Smooth muscle cell (in vitro differentiated cells): ENCODE measurements at regions not wholly inside any gene's neighbourhood (a gene's known extent, or its start where the extent isn't known, plus 50 kb on each side); places are given as distances from the start of the nearest gene placed in this dataset.

Source experiments
- DNase-seq: peaks from one replicate; lab custom pipeline; 2025; ENCODE audit not compliant: unreplicated experiment; lab: John Stamatoyannopoulos, UW
- H2AFZ ChIP-seq: fragments of 200-600 bp; sonication (generic); 2 replicates; pipeline ENCODE4 v1.6.0; 2016; ENCODE audit warnings: antibody characterized with exemption, low read depth, mild to moderate bottlenecking
- H3F3A ChIP-seq: fragments of 200-600 bp; sonication (generic); 2 replicates; pipeline ENCODE4 v1.6.0; 2017; ENCODE audit warnings: antibody characterized with exemption, low read depth
- H3K27ac ChIP-seq: fragments of 200-600 bp; sonication (generic); 2 replicates; pipeline ENCODE4 v1.5.1; 2016; ENCODE audit warnings: low read depth, mild to moderate bottlenecking
- H3K27me3 ChIP-seq: fragments of 200-600 bp; sonication (generic); 2 replicates; pipeline ENCODE4 v1.6.1; 2016; ENCODE audit warnings: low read depth, mild to moderate bottlenecking
- H3K36me3 ChIP-seq: fragments of 200-600 bp; sonication (generic); 2 replicates; pipeline ENCODE4 v1.5.1; 2016; ENCODE audit warnings: low read depth
- H3K4me1 ChIP-seq: fragments of 200-600 bp; sonication (generic); 2 replicates; pipeline ENCODE4 v1.5.1; 2016; ENCODE audit warnings: low read depth
- H3K4me2 ChIP-seq: fragments of 200-600 bp; sonication (generic); 2 replicates; pipeline ENCODE4 v1.6.0; 2016; ENCODE audit warnings: mild to moderate bottlenecking
- H3K4me3 ChIP-seq: fragments of 200-600 bp; sonication (generic); 2 replicates; pipeline ENCODE4 v1.5.1; 2016; ENCODE audit warnings: mild to moderate bottlenecking
- H3K79me2 ChIP-seq: fragments of 200-600 bp; sonication (generic); 2 replicates; pipeline ENCODE4 v1.6.0; 2016; ENCODE audit warnings: low read depth, mild to moderate bottlenecking
- H3K9ac ChIP-seq: fragments of 200-600 bp; sonication (generic); 2 replicates; pipeline ENCODE4 v1.6.0; 2016; ENCODE audit warnings: low read depth
- H3K9me3 ChIP-seq: fragments of 200-600 bp; sonication (generic); replicated peaks from 2 replicates; pipeline ENCODE4 v1.5.1; 2016; ENCODE audit warnings: low read depth
- H4K20me1 ChIP-seq: fragments of 200-600 bp; sonication (generic); 2 replicates; pipeline ENCODE4 v1.6.0; 2016; ENCODE audit warnings: low read depth
- WGBS: methylation state at CpG from one replicate; pipeline ENCODE4 v1.1.7; 2016; ENCODE audit warnings: low lambda C conversion rate; 5-methylcytosine and 5-hydroxymethylcytosine counted together
- TF ChIP-seq, protein P1 (sequence below): fragments of 200-600 bp; sonication (generic); IDR thresholded peaks from 2 replicates; pipeline ENCODE4 v1.5.1; 2017; ENCODE audit warnings: borderline replicate concordance, mild to moderate bottlenecking, antibody characterized with exemption; ENCODE audit not compliant: insufficient read depth, poor library complexity, severe bottlenecking

DNA sequence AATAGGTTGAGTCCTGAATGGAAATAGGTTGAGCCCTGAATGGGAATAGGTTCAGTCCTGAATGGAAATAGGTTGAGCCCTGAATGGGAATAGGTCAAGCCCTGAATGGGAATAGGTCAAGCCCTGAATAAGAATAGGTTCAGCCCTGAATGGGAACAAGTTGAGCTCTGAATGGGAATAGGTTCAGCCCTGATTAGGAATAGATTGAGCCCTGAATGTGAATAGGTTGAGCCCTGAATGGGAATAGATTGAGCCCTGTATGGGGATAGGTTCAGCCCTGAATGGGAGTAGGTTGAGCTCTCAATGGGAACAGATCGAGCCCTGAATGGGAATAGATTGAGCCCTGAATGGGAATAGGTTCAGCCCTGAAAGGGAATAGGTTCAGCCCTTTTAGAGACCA is 590.8 kb upstream of the ADAMTS16 start:
- TF ChIP-seq, protein P1, sequence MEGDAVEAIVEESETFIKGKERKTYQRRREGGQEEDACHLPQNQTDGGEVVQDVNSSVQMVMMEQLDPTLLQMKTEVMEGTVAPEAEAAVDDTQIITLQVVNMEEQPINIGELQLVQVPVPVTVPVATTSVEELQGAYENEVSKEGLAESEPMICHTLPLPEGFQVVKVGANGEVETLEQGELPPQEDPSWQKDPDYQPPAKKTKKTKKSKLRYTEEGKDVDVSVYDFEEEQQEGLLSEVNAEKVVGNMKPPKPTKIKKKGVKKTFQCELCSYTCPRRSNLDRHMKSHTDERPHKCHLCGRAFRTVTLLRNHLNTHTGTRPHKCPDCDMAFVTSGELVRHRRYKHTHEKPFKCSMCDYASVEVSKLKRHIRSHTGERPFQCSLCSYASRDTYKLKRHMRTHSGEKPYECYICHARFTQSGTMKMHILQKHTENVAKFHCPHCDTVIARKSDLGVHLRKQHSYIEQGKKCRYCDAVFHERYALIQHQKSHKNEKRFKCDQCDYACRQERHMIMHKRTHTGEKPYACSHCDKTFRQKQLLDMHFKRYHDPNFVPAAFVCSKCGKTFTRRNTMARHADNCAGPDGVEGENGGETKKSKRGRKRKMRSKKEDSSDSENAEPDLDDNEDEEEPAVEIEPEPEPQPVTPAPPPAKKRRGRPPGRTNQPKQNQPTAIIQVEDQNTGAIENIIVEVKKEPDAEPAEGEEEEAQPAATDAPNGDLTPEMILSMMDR, result no peak
- no peak overlapping the region for H3K9ac ChIP-seq
- peaks cover 7% of the 10 kb centered on the region for H3K4me1 ChIP-seq
- H3K27me3 ChIP-seq, result peaks cover 7% of the 10 kb centered on the region
- no peak overlapping the region for H3K27ac ChIP-seq
- WGBS, result 75% methylated on average over 1 of the region's 1 CpG
- no peak overlapping the region for H2AFZ ChIP-seq
- H3F3A ChIP-seq, result no peaks in the 10 kb centered on the region
- DNase-seq, result no peak
- H4K20me1 ChIP-seq, result no peaks in the 10 kb centered on the region
- no peak overlapping the region for H3K4me3 ChIP-seq
- H3K9me3 ChIP-seq, result no peaks in the 10 kb centered on the region
- H3K36me3 ChIP-seq, result no peaks in the 10 kb centered on the region
- H3K4me2 ChIP-seq, result no peak overlapping the region
- no peaks in the 10 kb centered on the region for H3K79me2 ChIP-seq

DNA sequence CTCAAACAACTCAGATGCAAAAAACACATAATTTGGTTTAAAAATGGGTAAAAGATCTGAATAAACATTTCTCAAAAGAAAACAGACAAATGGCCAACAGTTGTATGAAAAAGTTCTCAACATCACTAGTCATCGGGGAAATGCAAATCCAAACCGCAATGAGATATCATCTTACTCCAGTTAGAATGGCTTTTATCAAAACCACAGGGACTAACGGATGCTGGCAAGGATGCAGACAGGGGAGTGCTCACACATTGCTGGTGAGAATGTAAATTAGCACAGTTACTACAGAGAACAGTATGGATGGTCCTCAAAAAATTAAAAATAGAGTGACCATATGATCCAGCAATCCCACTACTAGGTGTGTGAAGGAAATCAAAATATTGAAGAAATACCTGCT is 589.1 kb upstream of the ADAMTS16 start:
- H4K20me1 ChIP-seq, result no peaks in the 10 kb centered on the region

DNA sequence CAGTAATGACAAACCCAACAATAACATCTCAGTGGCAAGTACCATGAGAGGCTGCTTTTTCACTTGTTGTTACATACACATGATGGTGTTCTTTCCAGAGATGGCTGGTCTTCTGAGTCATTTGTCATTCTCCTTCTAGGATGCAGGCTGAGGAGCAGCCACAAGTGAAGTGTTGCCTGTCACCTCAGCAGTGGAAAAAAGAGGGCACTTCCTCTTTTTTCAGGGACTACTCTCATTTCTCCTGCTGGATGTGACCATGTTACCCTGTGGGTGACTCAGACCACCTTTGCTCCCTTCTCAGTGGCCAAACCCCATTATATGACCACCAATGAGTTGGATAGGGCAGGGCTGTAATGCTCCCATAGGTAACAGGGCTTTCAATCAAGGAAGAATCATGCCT is 587.0 kb upstream of the ADAMTS16 start:
- TF ChIP-seq, protein P1, result no peak

More for the DNA sequence above, 589.1 kb upstream of the ADAMTS16 start:
- Histone ChIP-seq H3K27ac (no peak overlapping the region), H3K27me3 (no peaks in the 10 kb centered on the region), H2AFZ (no peak overlapping the region), H3K4me1 (peaks cover 7% of the 10 kb centered on the region), H3K9ac (no peak overlapping the region), H3K36me3 (no peaks in the 10 kb centered on the region), H3K4me3 (no peak overlapping the region), H3F3A (no peaks in the 10 kb centered on the region), H3K79me2 (no peaks in the 10 kb centered on the region), H3K4me2 (no peak overlapping the region), H3K9me3 (no peaks in the 10 kb centered on the region)
- DNase-seq, result no peak
- 86% methylated on average over 3 of the region's 3 CpGs for WGBS
- TF ChIP-seq, protein P1, result no peak

DNA sequence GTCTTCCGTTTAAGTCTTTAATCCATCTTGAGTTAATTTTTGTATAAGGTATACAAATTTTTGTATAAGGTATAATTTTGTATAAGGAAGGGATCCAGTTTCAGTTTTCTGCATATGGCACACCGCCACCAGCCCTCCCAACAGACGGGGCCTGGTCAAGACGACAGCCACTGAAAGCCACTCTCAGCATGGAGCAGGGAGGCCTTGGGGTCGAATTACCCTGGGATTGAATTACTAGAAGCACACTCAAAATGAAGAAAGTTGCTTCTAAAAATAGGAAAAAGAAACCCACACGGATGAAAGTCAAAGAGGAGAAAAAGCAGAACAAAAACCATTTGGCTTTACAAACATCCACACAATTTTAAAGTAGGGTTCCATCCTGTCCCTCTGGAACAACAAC is 586.2 kb upstream of the ADAMTS16 start:
- Histone ChIP-seq H3K4me3 (no peak overlapping the region), H3K27ac (no peak overlapping the region), H2AFZ (no peak overlapping the region), H3K27me3 (no peaks in the 10 kb centered on the region), H3K9ac (no peak overlapping the region), H3K79me2 (no peaks in the 10 kb centered on the region), H3F3A (no peaks in the 10 kb centered on the region), H3K36me3 (no peaks in the 10 kb centered on the region), H3K9me3 (no peaks in the 10 kb centered on the region), H3K4me1 (peaks cover 25% of the 10 kb centered on the region), H3K4me2 (no peak overlapping the region), H4K20me1 (no peaks in the 10 kb centered on the region)
- WGBS, result 64% methylated on average over 6 of the region's 6 CpGs
- TF ChIP-seq, protein P1, result no peak
- no peak for DNase-seq

More for the DNA sequence above, 587.0 kb upstream of the ADAMTS16 start:
- Histone ChIP-seq H3K4me3 (no peak overlapping the region), H3K9ac (no peak overlapping the region), H3K9me3 (no peaks in the 10 kb centered on the region), H2AFZ (no peak overlapping the region), H3F3A (no peaks in the 10 kb centered on the region), H3K4me2 (no peak overlapping the region), H4K20me1 (no peaks in the 10 kb centered on the region), H3K36me3 (no peaks in the 10 kb centered on the region), H3K79me2 (no peaks in the 10 kb centered on the region), H3K4me1 (peaks cover 24% of the 10 kb centered on the region), H3K27ac (no peak overlapping the region), H3K27me3 (no peaks in the 10 kb centered on the region)
- no peak for DNase-seq
